HG02623 (cell line): ENCODE measurements at regions not wholly inside any gene's neighbourhood (a gene's known extent, or its start where the extent isn't known, plus 50 kb on each side); places are given as distances from the start of the nearest gene placed in this dataset.
"Not testable (repeated sequence)": the region's sequence is repeated elsewhere in the genome, so short reads cannot be mapped to it uniquely, and the experiment has no call there.

ENCODE experiments used
- ATAC-seq: cut with Tn5 transposase; IDR thresholded peaks from one replicate; pipeline ENCODE4 v1.9.1; 2021; ENCODE audit warnings: moderate library complexity; ENCODE audit not compliant: unreplicated experiment

DNA sequence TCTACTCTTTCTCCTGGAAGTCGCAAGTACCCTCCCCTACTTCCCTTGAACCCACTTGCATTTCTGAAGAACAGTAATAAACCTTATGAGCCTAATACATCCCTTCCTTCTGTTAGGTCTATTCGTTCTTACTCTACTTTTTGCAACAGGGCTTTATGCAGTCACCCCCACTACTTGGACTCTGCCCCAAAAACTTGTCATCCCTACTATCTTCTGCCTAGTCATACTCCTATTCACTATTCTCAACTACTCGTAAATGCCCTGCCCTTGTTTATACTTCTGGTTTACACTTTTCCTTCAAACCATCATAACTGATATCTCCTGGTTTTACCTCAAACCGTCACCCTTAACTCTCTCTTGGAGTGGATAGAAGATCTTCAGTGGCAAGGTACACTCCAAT is 55.2 kb upstream of the SLIT2 start:
- ATAC-seq, result no peak

DNA sequence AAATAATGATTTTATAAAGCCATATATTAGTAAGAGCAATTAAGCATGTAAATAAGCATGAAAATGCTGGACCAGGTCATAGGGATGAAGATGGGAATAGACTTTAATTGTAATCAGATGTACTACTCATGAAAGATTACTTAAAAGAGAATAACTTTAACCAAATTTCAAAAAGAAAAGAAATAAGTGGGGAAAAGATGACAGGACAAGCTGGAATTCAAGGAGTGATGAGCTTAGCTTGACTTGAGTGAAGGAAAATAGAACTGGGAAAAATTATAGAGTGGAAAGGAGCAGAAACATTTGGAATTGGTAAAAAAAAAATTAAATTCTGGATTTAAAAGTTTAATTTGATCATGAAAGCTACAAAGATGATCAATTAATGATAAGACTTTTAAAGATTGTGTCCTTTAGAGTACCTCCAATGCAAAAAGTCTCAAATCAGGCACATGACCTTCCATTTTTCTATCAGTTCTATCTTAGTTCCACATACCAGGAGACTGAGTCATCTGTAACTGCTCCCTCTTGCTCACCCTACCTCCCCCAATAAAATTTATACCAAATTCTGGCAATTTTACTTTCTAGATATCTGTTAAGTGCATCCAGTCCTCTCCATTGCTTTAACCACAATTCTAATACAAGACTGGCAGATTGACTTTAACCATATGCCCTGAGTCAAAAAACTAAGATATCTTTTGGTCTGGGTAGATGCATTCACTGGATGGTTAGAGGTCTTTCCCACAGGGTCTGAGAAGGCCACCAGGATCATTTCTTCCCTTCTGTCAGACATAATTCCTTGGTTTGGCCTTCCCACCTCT is 56.4 kb upstream of the SLIT2 start:
- no peak for ATAC-seq

DNA sequence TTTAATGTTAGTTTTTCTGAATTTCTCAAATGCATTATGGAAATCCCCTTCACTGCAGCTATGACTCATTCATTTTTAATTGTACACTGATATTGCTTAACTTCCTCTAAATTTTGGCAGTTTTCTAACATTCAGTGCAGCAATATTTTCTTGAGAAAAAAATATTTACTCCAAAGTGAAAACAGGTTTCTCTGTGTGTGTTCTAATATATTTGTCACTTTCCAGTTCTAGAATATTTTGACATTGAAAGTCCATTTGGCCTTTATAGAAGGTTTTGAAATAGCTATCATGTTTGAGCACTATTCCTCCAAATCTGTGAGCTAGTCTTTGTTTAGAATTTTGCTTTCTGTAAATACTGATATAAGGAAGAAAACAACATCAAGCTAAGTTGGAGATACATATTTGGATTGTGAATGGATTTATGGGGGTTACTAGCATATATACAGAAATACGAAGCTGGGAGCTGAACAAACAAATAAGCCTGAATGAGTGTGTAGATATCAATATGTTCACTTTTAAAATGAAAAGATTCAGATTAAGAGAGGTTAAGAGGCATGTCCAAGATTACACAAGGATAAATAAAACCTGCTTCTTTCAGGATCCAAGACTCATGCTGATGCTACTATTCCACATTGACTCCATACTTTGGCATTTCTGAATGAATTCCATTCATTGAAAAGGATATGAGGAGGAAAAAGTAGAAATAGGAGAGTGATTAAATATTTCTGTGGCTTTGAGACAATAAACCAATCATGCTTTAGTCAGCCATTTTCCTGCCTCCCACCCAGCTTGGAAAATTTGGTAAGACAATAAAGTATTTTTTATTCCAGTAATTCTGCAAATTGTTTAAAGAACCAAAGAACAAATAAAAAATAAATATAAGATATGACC is 57.3 kb upstream of the SLIT2 start:
- ATAC-seq, result no peak

DNA sequence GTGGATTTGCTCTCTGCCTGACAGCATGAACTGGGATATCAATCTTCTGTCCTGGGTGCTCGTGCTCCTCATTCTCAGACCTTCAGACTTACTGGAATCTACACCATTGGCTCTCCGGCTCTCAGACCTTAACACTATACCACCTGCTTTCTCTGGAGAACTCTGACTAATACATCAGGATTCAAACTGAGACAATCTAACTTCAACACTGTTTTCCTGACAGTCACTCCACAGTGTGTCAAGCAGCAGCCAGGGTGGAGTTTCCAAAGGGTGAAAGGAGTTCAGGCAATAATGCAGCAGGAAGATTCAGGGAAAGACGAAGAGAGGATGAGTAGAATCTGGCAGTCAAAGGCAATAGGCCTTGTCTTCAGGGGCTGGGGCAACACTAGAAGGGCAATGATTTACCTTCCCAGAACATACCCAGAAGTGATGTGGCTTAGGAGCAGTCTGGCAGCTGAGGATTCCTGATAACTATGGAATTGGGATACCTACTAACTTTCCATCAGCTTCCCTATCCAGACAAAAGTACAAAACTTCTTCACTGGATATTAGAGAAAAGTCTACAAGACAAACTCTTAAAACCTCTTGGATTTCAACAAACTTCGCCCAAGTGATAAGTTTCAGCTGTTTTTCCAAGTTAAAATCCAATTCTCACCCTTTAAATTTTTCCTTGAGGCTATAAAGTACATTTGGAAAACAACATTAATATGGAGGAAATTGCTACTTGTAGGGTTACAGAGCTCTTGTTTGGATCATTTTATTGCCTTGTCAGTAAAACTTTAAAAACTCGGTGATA is 58.4 kb upstream of the SLIT2 start:
- ATAC-seq, result no peak

DNA sequence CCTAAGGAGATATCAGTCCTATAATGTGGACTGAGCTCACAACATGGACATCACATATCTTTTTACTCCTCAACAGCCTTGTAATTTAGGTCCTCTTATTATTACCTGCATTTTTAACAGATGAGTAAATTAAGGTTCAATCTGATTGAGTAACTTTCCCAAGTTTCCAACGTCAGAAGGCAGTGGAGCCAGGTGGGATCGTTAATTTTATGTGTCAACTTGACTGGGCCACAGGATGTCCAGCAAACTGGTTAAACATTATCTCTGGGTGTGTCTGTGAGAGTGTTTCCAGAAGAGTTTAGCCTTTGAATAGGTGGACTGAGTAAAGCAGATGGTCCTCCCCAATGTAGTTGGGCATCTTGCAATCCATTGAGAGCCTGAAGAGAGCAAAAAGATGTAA is 59.0 kb upstream of the SLIT2 start:
- ATAC-seq, result no peak

DNA sequence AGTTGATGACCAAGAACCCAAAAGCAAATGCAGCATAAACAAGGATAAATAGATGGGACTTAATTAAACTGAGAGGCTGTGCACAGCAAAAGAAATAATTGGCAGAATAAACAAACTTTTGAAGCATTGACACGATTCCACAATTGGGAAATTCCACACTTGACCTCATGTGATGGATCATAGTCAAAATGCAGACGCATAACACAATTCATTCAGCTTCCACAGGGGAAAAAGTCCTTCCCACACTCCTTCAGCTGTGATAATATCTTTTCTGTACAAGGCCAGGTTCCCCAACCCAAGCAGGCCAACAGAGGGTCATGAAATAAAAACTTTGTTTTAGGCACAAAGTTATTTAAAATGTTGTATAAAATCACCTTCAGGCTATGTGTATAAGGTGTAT is 66.6 kb upstream of the SLIT2 start:
- ATAC-seq, result no peak

DNA sequence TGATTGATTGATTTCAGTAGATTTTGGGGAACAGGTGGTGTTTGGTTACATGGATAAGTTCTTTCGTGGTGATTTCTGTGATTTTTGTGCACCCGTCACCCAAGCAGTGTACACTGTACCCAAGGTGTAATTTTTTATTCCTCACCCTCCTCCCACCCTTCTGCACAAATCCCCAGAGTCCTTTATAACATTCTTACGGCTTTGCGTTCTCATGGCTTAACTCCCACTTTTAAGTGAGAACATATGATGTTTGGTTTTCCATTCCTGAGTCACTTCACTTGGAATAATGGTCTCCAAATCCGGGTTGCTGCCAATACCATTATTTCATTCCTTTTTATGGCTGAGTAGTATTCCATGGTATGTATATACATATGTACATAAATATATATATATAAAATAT is 68.6 kb upstream of the SLIT2 start:
- ATAC-seq, result not testable (repeated sequence)

DNA sequence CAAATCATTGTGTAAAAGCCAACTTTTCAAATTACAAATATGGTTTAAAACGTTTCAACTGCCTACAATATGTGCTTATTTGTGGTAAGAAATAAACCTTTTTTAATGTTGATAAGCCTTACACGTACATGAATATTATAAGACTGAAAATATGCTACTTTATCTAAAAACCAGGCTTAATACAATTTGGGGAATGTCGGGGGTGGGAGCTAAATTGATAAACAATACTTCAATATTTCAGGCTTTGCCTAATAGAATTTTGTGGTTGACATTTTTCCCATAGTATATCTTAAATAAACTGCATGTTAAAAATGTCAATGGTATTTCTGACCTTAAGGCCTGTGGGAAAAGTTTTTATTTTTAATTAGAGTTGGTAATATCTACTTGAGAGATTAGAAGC is 69.8 kb upstream of the SLIT2 start:
- no peak for ATAC-seq

DNA sequence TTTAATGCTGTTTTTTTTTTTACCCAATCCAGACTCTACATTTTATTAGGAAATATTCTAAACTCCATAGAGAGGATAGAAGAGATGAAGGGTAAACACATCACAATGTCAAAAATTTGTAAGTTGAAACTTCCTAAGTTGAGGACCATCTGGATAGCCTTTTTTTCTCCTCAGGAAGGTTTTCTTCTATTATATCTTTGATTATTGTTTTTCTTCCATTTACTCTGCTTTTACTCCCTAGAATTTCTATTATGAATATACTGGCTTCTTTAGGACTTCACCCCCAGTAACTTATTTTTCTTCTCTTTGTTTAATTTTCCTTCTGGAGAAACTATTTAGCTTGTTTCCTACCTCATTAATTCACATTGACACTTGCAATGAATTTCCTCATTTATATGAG is 71.2 kb upstream of the SLIT2 start:
- no peak for ATAC-seq

DNA sequence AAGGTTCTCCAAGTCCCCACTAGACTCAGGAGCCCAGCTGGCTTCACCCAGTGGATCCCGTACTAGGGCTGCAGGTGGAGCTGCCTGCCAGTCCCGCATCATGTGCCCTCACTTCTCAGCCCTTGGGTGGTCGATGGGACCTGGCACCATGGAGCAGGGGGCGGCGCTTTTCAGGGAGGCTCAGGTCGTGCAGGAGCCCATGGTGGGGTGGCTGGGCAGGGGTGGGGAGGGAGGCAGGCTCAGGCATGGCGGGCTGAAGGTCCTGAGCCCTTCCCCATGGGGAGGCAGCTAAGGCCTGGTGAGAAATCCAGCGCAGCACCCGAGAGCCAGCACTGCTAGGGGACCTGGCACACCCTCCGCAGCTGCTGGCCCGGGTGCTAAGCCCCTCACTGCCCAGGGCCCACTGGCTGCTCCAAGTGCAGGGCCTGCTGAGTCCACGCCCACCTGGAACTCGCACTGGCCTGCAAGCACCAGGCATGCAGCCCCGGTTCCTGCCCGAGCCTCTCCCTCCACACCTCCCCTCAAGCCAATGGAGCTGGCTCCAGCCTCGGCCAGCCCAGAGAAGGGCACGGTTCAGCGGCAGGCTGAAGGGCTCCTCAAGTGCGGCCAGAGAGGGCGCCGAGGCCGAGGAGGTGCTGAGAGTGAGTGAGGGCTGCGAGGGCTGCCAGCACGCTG is 72.7 kb upstream of the SLIT2 start:
- ATAC-seq, result no peak

DNA sequence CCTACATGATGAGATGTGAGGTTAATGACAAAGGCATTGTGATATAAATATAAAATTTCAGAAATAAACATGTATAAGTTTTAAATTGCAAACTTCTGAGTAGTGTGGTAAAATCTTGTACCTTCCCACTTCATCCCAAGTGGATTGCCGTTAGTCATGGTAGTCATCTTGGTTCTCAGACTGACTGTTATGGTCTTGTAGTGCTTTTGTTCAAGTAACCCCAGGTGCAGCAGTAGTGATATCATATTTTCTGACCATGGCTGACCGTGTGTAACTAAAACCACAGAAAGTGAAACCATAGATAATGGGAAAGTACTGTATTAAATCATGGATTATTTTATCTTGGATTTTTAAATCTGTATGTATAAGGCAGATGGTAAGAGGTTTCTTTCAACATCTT is 74.8 kb upstream of the SLIT2 start:
- ATAC-seq, result no peak

DNA sequence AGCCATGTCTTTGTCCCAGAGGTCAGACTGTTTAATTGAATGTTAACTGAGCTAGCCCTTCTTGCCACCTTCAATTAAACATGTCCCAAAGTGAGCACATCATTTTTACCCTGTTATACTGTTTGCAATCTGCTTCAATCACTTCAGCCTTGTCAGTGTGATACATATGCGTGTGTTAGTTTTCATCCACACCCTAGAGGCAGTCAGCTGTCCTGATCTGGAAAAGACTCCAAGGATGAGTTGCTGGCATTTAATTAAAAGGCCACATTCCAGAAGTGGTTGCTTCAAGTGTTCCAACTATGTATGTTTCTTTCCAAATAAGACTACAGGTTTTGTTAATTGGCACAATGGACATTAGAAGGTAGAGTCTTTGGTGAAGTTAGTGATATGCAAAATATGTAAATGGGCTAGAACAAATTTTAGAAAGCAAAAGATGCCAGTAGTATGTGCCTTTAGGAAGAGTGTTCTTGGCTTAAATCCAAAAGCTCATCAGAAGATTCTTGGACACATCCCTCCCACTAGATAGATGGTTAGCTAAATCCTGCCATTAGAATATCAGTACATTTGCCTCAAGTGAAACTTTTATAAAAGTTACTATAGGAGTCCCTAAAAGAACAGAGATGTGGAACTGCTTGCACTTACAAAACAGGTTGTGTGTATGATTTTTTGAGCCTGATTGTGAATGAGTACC is 79.5 kb upstream of the SLIT2 start:
- no peak for ATAC-seq

DNA sequence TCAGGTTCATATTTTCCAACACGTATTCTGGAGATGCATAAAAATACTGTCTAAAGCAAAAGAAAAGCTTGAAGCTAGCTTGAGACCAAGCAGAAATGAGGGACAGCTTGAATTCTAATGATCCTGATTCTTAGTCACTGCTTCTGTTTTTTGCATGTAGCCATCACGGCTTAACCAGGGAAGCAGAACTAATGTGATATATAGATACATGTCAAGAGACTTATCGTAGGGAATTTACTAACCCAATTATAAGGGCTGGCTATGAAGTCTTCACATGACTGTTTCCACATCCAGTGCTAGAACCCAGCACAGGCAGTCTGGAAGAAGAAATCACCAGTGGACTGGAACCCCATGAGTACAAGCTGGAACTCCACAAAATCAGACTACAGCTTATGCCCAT is 85.2 kb upstream of the SLIT2 start:
- ATAC-seq, result no peak

DNA sequence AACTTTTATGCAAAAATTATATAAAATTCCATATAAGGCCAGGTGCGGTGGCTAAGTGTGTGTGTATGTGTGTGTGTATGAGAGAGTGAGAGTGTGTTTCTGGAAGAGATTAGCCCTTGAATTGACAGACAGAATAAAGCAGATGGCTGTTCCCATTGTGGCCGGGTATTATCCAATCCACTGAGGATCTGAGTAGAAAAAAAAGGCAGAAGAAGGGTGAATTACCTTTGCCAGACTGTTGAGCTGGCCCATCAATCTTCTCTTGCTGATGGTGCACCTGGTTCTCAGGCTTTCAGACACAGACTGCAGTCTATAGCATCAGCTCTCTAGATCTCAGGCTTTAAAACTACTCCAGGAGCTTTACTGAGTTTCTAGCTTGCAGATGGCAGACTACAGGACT is 92.2 kb upstream of the SLIT2 start:
- no peak for ATAC-seq

DNA sequence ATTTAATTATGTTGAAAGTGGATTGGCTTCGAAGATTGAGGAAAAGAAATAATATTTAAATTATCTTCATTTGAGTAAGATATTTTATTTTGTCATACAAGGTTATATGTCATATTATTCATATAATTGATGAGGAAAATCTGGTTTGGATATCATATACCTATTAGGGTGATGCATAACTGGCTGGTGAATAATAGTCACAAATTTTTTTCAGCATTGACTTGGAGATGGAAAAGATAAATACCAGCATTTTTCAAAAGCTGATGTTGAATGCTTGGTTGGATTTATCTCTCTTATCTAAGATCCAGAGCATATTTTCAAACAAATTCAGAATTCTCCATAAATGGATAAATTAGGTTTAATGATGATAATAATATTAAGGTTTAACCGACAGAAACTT is 93.5 kb upstream of the SLIT2 start:
- no peak for ATAC-seq

DNA sequence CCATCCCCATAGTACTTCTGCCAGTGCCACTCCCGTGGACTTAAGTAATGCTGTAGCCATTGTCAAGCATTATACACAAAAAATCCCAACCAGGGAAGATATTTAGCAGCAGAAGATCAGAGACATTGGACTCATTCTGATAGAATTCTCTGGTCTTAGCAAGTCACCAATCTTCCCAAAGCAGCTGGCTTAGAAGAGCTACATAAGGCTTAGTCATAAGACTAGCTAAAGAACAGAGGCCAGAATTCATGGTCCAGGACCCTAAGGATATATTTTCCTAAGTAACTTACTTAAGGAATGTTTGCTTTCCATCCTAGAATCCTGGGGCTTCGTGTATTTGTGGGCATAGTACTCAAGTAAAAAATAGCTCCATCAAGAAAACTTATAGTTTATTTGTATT is 100.3 kb upstream of the SLIT2 start:
- ATAC-seq, result no peak

DNA sequence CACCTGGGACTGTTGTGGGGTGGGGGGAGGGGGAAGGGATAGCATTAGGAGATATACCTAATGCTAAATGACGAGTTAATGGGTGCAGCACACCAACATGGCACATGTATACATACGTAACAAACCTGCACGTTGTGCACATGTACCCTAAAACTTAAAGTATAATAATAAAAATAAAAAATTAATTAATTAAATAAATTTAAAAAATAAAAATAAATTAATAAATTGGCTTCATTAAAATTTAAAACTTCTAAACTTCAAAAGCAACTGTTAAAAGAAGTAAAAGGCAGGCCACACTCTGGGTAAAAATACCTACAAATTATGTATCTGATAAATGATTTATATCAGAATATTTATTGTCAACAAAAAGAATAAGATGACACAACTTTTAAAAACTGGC is 102.6 kb upstream of the SLIT2 start:
- ATAC-seq, result not testable (repeated sequence)

DNA sequence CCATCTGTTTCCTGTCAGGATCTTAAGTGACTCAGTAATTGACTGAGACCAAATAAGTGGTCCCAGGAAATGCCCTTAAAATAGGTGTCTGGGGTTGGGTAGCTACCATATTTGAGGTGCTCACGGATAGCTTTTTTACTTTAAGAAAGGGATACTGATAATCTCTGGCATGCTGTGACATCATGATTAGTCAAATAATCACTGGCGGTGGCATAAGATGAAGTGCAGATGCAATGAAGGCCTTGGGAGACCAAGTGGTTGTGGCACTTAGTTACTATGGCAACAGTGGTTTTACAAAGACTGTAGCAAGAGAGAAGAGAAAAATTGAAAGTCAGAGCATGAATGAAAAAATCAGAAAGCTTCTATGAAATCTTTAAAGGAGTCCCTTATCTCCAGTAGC is 114.5 kb upstream of the SLIT2 start:
- ATAC-seq, result no peak

DNA sequence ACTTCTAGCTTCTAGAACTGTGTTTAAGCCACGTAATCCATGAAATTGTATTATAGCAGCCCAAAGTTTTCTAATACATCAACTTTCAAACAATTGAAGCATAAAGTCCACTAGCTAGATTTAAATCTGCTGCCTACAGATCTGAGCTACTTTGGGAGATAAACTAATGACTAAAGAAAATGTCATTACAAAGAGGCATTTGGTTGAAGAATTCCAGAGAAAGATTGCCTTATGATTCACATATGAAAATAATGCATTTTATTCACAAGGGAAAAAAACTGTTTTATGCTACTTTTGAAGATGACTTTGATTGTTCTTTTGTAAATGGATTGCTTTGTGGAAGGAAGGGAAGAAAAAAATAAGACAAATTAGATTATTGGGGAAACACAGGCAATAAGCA is 124.1 kb upstream of the SLIT2 start:
- ATAC-seq, result no peak

DNA sequence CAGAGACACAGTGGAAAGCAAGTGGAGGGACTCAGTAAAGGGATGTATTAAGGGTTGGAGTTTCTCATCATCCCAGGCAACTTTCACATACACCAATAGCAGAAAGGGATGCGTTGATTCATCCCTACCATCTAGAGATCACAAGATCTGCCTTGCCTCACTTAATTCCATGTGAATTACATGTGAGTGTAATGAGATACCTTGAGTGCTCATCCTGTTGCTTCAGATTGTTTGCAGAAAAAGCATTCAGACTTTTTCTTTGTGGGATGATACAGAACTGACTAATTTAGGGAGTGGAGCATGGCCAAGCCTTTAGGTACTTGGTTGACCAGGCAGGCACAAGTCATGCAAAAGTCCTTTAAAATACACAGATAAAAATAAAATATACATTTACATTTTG is 124.8 kb upstream of the SLIT2 start:
- no peak for ATAC-seq
